Upper lobe of right lung (tissue), 1 donor: ENCODE measurements at regions not wholly inside any gene's neighbourhood (a gene's known extent, or its start where the extent isn't known, plus 50 kb on each side); places are given as distances from the start of the nearest gene placed in this dataset.

Experiments used
- ATAC-seq: fragments of 200-7000 bp; cut with Tn5 transposase; one replicate; pipeline ENCODE4 v1.9.1; 2020; ENCODE audit warnings: mild to moderate bottlenecking, moderate library complexity
- DNase-seq: peaks from one replicate; pipeline ENCODE4 v3.0.0-alpha.2; 2020
- H3K27ac ChIP-seq: fragments of 200-600 bp; one replicate; pipeline ENCODE4 v1.8.0; 2022
- H3K27me3 ChIP-seq: fragments of 200-600 bp; one replicate; pipeline ENCODE4 v1.8.0; 2022; ENCODE audit warnings: mild to moderate bottlenecking
- H3K36me3 ChIP-seq: fragments of 200-600 bp; one replicate; pipeline ENCODE4 v1.8.0; 2022
- H3K4me1 ChIP-seq: fragments of 200-600 bp; one replicate; pipeline ENCODE4 v1.8.0; 2022
- H3K4me3 ChIP-seq: fragments of 200-600 bp; one replicate; pipeline ENCODE4 v1.8.0; 2022; ENCODE audit warnings: mild to moderate bottlenecking
- H3K9me3 ChIP-seq: fragments of 200-600 bp; one replicate; pipeline ENCODE4 v1.8.0; 2022
- intact Hi-C: fragments of 100-400 bp; cut with DNase I; formaldehyde crosslinking; loops from one replicate; pipeline ENCODE4 v1.11.0; 2022
- TF ChIP-seq, protein P1 (sequence below): fragments of 200-600 bp; IDR thresholded peaks from one replicate; pipeline ENCODE4 v1.8.0; 2022; ENCODE audit warnings: antibody characterized with exemption
- donor health status: DM: no; HTN: yes; CAD: no; lungs with severe emphysema.

DNA sequence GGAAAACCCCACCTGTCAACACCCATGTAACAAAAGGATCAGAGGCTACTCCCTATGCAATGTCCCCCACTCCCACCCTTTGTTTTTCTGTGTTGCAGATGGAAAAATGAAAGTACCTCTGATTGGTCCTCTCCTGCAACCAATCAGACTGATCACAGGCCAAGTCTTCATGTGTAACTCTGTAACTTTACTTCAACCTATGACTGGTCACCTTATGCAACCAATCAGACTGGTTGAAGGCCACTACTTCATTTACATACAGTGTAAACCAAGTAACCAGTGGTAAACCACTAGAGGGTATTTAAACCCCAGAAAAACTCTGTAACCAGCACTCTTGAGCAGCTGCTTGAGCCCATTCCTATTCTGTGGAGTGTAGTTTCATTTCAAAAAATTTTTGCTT is 266.3 kb upstream of the OLFM3 start:
- no peak for ATAC-seq

DNA sequence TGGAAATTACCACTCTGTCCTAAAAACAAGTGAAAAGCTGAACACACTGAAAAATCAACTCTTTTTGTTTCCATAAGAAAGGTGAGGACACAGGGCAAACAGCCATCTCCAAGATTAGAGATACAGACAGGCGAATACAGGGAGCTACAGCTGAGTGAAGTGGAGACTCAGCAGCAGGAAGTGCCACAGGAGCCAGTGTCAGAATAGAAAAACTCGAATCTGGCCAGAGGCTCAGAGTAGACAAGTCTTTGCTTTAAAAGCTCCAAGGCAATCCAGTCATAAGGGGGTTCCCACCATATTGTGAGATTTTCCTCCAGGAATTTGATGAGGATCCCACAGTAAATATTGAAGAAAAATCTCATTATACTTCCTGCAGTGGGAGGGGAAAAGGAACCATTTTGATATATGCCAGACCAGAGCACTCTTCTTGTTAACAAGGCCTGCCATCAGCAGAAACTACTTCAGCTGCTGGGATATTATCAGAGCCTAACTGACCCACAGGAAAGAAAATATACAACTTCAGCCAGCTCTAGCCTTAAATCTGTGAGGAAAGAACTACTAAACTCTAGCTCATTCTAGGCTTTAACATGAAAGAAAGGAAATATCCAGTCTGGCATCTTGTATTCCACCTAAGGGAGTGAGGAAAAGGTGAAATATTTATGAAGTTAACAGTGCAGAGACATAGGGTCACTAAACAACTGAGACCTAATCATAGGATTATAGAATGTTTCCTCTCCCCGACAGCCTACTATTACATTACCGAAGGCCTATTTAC is 256.2 kb upstream of the OLFM3 start:
- Histone ChIP-seq H3K27ac (no peak overlapping the region), H3K27me3 (no peaks in the 10 kb centered on the region), H3K4me3 (no peak overlapping the region), H3K9me3 (no peaks in the 10 kb centered on the region), H3K4me1 (no peaks in the 10 kb centered on the region), H3K36me3 (no peaks in the 10 kb centered on the region)
- DNase-seq (no peak), ATAC-seq (no peak)
- intact Hi-C loops = no loop called here
- TF ChIP-seq, protein P1, sequence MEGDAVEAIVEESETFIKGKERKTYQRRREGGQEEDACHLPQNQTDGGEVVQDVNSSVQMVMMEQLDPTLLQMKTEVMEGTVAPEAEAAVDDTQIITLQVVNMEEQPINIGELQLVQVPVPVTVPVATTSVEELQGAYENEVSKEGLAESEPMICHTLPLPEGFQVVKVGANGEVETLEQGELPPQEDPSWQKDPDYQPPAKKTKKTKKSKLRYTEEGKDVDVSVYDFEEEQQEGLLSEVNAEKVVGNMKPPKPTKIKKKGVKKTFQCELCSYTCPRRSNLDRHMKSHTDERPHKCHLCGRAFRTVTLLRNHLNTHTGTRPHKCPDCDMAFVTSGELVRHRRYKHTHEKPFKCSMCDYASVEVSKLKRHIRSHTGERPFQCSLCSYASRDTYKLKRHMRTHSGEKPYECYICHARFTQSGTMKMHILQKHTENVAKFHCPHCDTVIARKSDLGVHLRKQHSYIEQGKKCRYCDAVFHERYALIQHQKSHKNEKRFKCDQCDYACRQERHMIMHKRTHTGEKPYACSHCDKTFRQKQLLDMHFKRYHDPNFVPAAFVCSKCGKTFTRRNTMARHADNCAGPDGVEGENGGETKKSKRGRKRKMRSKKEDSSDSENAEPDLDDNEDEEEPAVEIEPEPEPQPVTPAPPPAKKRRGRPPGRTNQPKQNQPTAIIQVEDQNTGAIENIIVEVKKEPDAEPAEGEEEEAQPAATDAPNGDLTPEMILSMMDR = no peak

More for the DNA sequence above, 266.3 kb upstream of the OLFM3 start:
- no peaks in the 10 kb centered on the region for H3K4me1 ChIP-seq
- intact Hi-C loops = no loop called here
- TF ChIP-seq, protein P1 = no peak
- H3K36me3 ChIP-seq = no peaks in the 10 kb centered on the region
- H3K27me3 ChIP-seq = no peaks in the 10 kb centered on the region
- no peak for DNase-seq
- H3K9me3 ChIP-seq = no peaks in the 10 kb centered on the region
- H3K4me3 ChIP-seq = no peak overlapping the region
- no peak overlapping the region for H3K27ac ChIP-seq

DNA sequence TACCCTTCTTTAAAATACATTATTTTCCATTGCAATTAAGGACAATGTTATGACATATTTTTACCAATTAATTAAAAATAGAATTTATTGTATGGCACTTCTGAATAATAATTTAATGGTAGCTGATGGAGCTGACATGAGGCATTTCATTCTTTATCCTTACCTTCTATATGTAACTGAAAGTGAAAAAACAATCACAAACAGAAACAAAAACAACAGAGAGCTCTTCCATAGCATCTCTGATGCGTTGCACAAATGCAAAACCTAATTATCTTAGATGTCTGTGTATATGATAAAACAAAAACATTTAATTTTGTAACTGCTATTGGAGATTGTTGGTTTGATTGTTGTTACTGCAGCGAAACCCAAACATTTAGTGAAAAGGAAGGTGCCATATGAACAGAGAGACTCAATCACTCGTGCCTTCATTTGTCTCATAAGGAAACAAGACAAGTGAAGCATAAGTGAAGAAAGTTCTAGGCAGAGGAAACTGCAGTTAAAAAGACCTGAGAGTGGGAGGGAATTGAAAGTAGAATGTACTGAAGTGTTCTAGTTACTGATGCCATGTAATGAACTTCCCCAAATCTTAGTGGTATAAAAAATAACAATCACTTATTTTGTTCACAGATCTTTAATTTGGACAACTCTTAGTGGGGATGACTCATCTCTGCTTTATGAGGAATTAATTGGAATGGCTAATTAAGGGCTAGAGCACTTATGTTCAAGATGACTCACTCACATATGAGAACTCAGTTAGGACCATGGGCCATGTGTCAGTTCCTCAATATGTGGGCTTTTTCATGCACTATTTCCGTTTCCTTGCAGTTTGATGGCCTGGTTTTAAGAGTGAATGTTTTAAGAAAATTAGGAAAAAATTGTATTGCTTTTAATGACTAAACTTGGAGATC is 245.0 kb upstream of the OLFM3 start:
- ATAC-seq (no peak), DNase-seq (no peak)
- no peaks in the 10 kb centered on the region for H3K4me1 ChIP-seq
- H3K9me3 ChIP-seq = no peaks in the 10 kb centered on the region
- H3K27me3 ChIP-seq = no peaks in the 10 kb centered on the region
- H3K4me3 ChIP-seq = no peak overlapping the region
- no peaks in the 10 kb centered on the region for H3K36me3 ChIP-seq
- intact Hi-C loops = no loop called here
- TF ChIP-seq, protein P1 = no peak
- no peak overlapping the region for H3K27ac ChIP-seq

DNA sequence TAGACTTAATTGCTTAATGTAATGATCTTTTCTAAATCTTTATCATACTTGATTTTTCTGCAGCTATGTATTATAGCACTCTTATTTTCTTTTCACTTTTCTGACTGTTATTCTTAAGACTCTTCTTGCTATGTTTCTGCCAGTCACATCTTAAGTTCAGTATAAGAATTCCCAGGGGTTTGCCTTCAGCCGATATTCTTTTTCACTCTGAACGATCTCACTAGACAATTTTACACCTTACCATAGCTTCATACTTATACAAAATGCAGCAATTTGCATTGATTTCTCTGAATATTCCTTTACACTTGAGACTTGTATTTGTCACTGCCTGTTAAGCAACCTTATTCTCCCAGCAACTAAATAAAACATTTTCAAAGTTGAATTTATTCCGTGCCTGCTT is 242.5 kb upstream of the OLFM3 start:
- Histone ChIP-seq H3K4me1 (no peaks in the 10 kb centered on the region), H3K9me3 (no peaks in the 10 kb centered on the region), H3K27me3 (no peaks in the 10 kb centered on the region), H3K27ac (no peak overlapping the region), H3K36me3 (no peaks in the 10 kb centered on the region), H3K4me3 (no peak overlapping the region)
- ATAC-seq (no peak), DNase-seq (no peak)
- intact Hi-C loops = no loop called here
- TF ChIP-seq, protein P1 = no peak

DNA sequence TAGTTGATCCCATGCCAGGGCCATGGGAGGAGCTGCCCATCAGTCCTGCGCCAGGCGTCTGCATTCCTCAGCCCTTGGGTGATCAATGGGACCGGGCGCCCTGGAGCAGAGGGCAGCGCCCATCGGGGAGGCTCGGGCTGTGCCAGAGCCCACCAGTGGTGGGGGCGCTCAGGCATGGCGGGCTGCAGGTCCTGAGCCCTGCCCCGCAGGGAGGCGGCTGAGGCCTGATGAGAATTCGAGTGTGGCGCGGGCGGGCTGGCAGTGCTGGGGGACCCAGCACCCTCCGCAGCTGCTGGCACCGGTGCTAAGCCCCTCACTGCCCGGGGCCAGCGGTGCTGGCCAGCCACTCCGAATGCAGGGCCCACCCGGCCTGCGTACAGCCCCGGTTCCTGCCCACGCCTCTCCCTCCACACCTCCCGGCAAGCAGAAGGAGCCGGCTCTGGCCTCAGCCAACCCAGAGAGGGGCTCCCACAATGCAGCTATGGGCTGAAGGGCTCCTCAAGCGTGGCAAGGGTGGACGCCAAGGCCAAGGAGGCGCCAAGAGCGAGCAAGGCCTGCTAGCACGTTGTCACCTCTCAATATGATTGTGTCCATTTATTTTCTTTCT is 238.1 kb upstream of the OLFM3 start:
- intact Hi-C loops = no loop called here
- TF ChIP-seq, protein P1 = no peak
- Histone ChIP-seq H3K36me3 (no peaks in the 10 kb centered on the region), H3K27ac (no peak overlapping the region), H3K4me1 (no peaks in the 10 kb centered on the region), H3K9me3 (no peaks in the 10 kb centered on the region), H3K4me3 (no peak overlapping the region), H3K27me3 (no peaks in the 10 kb centered on the region)
- ATAC-seq = peak; percentile 39
- DNase-seq = peak; percentile 55
